GM18517 (cell line): ENCODE measurements at regions not wholly inside any gene's neighbourhood (a gene's known extent, or its start where the extent isn't known, plus 50 kb on each side); places are given as distances from the start of the nearest gene placed in this dataset.

ENCODE experiments used
- ATAC-seq: cut with Tn5 transposase; IDR thresholded peaks from one replicate; pipeline ENCODE4 v1.9.1; 2021; ENCODE audit warnings: mild to moderate bottlenecking, moderate library complexity; ENCODE audit not compliant: unreplicated experiment

DNA sequence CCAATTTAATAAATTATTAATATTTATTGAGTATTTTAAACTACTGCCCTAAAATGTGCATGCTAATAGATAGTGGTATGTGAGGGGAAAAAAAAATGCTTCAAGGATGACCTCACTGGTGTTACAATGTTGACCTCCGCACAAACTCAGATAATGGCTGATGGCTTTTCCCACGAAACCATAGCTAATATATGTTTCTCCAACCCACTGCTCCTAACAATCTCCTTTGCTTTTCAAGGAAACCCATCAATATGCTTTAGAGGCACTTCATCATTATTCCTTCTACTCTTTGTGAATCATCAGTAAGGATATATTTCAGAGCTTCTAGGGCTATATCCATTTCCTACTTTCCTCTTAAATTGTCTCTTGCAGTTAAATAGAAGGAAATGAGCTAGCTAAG is 1752.0 kb upstream of the TENM3 start:
- ATAC-seq = no peak

GRCh38 chr4:180493299-180493698 is 1749.9 kb upstream of the TENM3 start:
- ATAC-seq = no peak

- no peak for ATAC-seq
Measured at GRCh38 chr4:180500154-180500553, 1743.0 kb upstream of the TENM3 start.

DNA sequence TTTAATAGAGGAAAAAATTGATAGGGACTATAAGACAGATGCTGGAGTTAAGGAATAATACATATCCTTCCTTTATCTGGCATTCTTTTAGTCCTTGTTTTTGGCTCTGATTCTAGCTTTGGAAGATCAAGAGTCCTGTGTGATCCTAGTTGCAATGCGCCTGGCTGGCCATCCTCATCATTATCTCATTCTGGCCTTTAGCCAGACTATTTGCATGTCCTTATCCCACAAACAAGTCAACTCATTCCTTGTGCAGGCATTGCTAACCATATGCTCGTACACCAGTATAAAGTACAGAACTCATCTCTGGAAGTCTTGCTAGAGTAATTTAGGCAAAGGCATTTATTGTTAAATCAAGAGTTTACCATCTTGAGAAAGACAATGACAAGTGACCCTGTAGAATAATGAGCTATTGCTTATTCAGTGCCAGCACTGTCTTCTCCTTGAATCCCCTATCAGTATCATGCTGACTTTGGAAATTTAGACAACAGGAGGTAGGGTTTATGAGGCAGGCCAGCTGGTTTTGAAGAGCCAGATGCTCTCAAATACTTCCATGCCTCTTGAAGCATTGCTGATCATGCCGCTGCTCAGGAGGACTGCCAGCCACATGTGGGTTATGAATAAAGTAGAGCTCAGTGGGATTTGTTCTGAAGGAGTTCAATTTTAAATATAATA is 1730.3 kb upstream of the TENM3 start:
- ATAC-seq = no peak

- ATAC-seq = no peak
Measured at GRCh38 chr4:180518906-180519305, 1724.3 kb upstream of the TENM3 start.

- no peak for ATAC-seq
Measured at GRCh38 chr4:180521181-180521580, 1722.0 kb upstream of the TENM3 start.

GRCh38 chr4:180525523-180526077 is 1717.6 kb upstream of the TENM3 start:
- ATAC-seq = no peak

GRCh38 chr4:180528003-180528402 is 1715.2 kb upstream of the TENM3 start:
- ATAC-seq = no peak

GRCh38 chr4:180530787-180531186 is 1712.4 kb upstream of the TENM3 start:
- ATAC-seq = no peak

GRCh38 chr4:180532691-180533090 is 1710.5 kb upstream of the TENM3 start:
- ATAC-seq = no peak

GRCh38 chr4:180538384-180539057 is 1704.7 kb upstream of the TENM3 start:
- ATAC-seq = no peak

DNA sequence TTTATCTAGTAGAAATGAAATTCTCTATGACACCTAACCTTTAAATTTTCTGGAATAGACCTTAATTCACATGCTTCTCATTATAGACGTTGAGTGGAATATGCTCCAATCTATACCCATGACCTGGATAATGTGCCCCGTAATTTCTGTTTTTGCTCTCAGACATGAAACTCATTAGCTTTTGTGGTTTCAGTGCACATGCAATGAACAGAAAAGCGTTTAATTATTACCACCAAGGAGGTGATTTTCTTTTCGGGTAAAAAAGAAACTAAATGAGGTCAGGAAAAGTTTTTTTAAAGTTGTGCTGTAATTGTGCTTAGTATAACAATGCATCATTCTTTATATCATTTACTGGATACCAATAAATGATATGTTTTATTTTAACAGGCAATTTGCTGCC is 1703.9 kb upstream of the TENM3 start:
- ATAC-seq = no peak

- ATAC-seq = no peak
Measured at GRCh38 chr4:180541678-180542077, 1701.5 kb upstream of the TENM3 start.

DNA sequence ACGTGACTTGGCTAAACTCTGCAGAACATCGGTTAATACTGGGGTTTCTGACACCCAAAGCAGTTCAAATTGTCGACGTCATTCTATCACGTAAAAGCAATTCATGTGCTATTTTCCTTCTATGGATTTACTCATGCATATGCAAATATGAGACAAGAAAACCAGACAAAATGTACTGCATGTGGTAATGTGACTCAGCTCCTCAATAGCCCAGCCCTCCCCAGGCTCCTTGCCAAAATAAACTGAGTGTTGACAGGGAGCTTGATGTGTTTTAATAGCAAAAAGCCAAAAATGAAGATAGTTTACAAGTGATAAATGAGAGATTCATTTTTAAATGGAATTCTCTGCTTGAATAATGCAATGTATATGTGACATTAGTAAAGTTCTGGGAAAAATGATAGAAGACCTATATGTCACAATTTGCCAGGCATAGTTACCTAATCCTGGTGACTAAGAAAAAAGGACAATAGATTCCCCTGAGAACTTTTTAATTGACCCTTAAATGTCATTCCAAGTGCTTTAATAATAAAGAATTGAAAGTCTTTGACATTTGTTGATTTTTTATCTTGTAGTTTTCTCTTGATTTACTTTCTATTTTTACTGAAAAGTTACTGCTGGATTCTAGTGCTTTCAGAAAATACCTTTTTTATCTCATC is 1700.6 kb upstream of the TENM3 start:
- ATAC-seq = no peak

DNA sequence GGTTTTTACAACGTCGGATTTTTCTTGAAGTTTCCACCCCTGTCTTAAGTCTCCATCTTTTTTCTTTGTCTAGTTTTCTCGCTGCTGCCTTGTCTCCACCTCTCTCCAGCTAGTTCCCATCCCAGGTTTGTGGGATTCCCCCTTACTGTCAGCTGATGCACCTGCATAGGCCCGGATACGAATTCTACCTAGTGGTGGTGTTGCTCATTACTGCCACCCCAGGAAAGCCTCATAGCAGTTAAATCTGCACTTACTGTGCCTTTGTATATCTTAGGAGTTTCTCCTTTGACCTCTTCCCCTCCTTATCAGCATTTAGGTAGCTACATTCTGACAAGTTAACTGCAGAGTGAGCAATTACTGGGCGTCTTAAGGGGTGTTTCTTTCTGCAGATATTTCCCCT is 1693.1 kb upstream of the TENM3 start:
- ATAC-seq = no peak

DNA sequence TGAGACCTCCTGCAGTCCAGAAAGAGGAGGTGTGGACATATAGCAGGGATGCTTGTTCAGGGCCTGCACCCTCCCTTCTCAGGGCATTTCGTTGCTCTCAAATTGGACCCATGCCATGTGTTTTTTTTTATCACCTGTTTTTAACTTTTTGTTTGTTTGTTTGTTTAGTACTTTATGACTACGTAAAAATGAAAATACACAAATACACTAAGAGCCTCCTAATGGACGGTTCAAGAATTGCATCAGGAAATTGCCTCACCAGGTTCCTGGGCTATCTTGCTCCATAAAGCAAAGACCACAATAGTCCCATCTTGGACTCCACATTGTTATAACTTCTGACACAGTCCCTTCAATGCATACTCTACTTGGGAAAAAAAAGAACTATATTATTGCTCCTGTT is 1685.9 kb upstream of the TENM3 start:
- no peak for ATAC-seq

GRCh38 chr4:180557950-180558349 is 1685.3 kb upstream of the TENM3 start:
- no peak for ATAC-seq

DNA sequence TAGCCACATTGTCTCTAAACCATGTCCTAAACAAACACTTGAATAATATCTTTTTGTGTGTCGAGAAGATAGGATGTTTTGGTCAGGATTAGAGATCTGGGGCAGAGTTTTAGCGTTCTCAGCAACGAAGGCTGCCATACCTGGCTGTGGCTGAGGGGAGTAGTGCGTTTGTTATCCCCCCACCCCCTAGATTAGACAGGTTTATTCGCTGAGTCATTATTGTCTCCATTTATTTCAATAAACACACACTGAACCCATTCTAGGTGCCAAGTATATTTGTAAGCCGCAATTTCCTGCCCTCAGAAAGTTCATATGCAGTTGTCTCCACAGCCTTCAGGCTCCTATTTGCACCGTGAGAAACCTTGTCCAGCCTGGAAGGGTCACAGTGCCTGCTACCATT is 1684.8 kb upstream of the TENM3 start:
- no peak for ATAC-seq

DNA sequence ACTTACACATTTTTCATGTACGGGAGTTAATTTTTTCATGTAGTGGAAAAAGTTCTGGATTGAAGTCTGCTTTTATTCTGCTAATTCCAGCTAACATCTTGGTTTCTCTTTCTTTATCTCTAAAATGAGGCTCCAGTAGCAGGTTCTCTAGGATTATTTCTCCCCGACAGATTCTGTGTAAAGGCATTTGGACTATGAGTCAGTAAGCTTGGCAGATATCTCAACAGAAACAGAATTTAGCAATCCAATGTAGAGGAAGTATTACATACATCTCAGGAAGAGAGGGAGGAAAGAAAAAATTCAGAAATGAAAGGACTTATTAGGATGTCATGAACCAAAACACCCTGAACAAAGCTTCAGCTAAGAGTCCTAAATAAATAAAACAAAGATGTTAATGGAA is 1682.3 kb upstream of the TENM3 start:
- ATAC-seq = no peak

GRCh38 chr4:180564026-180564425 is 1679.2 kb upstream of the TENM3 start:
- no peak for ATAC-seq

- no peak for ATAC-seq
Measured at GRCh38 chr4:180564448-180564847, 1678.8 kb upstream of the TENM3 start.

- no peak for ATAC-seq
Measured at GRCh38 chr4:180565856-180566431, 1677.3 kb upstream of the TENM3 start.
